Dedifferentiated amniotic fluid mesenchymal stem cell (primary cell): ENCODE measurements at regions not wholly inside any gene's neighbourhood (a gene's known extent, or its start where the extent isn't known, plus 50 kb on each side); places are given as distances from the start of the nearest gene placed in this dataset.
A peak's percentile ranks its signal among the peaks of the same experiment; 100 is the strongest.
"Not testable (repeated sequence)": the region's sequence is repeated elsewhere in the genome, so short reads cannot be mapped to it uniquely, and the experiment has no call there.

Source experiments
- DNase-seq: peaks from one replicate; pipeline ENCODE4 v3.0.0-alpha.2; 2016; ENCODE audit errors: extremely low spot score

DNA sequence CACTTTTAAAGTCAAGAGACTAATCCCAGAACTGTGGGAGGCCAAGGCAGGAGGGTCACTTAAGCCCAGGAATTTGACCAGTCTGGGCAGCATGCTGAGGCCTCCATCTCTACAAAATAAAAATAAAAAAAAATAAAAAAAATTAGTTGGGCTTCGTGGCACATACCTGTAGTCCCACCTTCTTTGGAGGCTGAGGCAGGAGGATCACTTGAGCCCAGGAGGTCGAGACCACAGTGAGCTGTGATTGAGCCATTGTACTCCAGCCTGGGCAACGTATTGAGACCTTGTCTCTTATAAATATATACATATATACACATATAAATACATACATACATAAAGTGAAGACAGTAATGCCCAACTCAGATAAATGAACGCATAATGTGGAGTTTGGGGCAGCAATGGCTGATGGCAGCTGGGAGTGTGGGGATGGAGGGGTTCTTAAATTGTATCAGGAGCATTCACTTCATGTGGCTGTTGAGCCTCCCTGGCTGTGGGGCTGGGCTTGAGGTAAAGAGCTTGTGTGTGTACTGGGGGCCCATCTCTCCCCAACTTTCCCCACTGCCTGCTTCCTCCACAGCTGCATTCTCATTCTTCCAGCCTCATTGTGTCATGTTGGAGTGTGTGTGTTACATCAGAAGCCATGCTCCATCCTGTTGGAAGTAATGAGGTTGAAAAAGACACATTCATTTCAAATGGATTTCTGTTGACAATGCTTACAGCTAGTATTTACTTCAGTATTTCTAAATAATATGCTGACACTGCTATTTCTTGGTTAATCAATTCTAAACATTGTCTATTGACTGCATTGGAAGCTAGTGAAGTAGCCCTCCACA, 96.5 kb upstream of the HS6ST1 start:
- DNase-seq = no peak

- DNase-seq = no peak
These were observed 97.1 kb upstream of the HS6ST1 start for GRCh38 chr2:128415779-128416061.

DNA sequence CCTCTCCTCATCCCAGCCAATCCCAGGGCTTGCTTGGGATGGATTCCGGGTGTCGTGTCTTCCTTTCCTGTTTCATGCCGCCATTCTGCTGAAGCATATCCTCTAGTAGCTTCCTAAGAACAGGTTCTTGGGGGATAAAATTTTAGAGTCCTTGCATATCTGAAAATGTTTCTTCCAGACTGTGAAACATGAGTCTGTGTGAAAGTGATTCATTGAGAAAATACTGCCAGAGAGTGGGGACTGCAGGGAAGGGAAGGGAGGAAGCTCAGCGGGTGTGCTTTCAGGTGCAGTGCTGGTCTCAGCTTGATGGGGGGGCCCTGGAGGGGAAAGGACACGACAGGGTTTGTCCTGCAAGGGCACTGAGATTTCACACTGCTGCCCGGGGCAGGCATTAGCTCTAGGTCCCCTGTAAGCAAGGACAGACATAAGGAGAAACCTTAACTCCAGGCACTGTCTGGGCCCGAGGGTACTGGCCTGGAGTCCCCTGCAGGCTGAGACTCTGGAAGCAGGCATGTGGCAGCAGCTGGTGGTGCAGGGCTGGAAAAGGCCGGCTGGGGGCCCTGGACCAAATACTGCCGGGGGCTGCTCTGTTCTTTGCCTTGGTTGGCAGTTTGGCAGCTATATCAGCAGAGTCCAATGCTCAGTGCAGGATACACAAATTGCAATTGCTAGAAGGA, 97.6 kb upstream of the HS6ST1 start:
- DNase-seq = no peak

- no peak for DNase-seq
These were observed 98.1 kb upstream of the HS6ST1 start for GRCh38 chr2:128416806-128417205.

- not testable (repeated sequence) for DNase-seq
These were observed 98.6 kb upstream of the HS6ST1 start for GRCh38 chr2:128417264-128417663.

DNA sequence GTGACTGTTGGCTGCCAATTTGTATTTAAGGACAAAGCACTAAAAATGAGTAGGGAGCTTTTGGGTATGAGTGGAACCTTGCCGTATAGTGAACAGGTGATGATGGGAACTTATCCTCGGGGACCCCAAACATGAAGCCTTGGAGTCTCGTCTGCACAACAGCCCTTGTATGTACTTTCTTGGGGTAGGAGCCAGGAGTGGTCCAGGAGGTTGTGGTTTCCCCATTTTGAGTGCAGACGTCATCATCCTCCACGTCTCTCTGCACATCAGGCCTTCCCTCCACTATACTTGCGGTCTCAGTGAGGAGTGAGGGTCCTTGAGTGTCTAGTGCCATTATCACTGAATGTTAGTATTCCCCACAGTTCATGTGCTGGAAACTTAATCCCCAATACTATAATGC, 101.5 kb upstream of the HS6ST1 start:
- DNase-seq = no peak

DNA sequence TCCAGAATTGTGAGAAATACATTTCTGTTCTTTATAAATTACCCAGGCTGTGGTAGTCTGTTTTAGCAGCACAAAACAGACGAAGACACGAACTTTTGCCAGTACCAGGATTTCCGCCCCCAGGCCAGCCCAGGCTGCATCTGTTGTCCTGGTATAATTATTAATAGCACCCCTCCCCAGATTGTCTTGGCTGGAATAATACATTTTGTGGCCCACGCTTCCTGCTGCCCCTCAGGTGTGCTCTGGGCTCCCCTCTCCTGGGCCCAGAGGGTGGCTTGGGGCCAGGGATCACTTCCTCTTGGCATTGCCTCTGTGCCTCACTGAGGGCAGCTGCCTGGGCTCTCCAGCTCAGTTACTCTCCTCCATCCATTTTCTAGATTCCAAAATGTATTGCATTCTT, 102.1 kb upstream of the HS6ST1 start:
- no peak for DNase-seq

GRCh38 chr2:128421286-128421685, 102.6 kb upstream of the HS6ST1 start:
- DNase-seq = no peak

DNA sequence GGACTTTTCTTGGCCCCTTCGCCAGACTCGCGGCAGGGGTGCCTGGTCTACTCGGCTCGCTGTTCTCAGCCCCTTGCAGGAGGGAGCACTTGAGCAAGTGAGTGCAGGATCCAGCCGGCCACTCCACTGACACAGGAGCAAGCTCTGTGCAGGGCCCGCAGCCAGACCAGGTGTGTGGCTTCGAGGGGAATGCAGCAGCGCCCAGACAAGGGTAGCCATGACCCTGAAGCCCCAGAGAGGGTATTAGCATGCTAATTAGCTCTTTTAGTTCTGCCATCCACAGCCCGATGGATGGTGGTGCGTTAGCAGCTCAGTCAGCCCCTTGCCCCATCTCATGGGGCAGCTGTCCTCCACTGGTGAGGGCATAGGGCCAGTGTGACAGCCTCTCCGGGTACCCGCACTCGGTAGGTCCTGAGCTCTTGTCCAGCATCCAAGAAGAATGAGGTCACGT, 103.2 kb upstream of the HS6ST1 start:
- no peak for DNase-seq

DNA sequence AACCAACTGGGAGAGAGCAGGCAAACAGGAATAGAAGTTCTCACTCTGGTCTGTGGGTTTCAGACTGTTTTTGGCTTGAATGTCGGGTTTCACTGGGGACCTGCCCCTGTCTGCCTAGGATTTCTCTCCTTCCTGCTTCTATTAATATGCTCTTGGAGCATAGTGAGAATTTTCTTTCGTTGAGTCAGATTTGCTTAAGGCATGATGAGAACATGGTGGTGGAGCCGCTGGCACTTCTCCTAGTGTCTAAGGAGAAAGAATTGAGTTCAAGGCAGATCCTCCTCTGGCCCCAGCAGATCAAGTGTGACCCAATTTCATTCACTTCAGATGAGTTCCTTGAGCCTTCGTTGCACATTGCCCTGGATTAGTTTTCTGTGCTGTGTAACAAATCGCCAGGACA, 103.9 kb upstream of the HS6ST1 start:
- DNase-seq = peak; percentile 94

DNA sequence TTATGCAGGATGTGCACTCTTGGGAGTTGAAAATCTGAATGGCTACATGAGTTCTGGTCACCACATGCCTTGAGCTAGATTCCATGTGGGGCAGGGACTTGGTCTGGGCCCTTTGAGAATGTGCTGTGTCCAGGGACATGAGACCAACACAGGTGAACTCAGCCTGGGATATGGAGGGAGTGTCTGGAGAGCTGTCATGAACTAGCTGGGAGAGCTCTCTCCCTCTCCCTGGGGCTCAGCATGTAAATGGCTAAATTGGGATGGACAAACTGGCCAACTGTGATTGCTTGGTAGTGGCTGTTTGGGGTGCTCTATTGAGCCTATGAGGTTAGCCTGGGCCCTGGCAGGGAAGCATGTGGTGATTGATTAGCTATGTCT, 105.1 kb upstream of the HS6ST1 start:
- DNase-seq = no peak

DNA sequence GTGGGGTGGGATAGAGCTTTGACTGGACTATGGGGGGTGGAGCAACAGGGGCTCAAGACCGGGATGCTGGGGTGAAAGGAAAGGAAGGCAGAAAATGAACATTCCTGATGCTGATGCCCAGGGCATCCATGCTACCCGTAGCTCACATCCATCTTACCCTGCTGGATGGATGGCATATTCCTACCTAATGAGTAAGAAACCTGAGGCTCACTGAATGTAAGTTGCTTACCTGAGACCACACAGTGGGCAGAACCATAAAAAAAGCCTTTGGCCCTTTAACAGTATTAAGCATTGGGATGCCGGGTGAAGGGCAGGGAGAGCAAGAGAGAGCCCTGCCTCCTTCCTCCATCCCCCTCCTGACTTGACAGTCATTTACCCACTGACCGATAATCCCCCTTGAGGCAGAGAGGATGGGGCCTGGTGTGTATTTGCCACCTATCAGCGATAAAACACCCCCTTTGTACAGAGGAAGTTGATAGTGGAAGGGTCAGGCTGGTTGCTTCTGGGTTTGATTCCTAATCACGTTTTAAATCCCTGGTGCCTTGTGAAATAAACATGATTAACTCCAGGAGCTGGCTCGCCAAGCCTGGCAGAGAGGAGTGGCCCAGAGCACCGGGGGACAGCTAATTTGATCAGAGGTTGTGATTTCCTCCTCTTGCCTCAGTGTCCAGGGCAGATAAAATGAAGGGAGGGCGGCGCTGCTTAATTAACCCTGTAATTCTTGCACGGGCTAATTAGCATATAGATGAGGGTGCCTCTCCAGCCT, 105.9 kb upstream of the HS6ST1 start:
- DNase-seq = no peak

GRCh38 chr2:128425216-128425615, 106.5 kb upstream of the HS6ST1 start:
- no peak for DNase-seq

GRCh38 chr2:128425731-128426620, 107.3 kb upstream of the HS6ST1 start:
- DNase-seq = no peak

DNA sequence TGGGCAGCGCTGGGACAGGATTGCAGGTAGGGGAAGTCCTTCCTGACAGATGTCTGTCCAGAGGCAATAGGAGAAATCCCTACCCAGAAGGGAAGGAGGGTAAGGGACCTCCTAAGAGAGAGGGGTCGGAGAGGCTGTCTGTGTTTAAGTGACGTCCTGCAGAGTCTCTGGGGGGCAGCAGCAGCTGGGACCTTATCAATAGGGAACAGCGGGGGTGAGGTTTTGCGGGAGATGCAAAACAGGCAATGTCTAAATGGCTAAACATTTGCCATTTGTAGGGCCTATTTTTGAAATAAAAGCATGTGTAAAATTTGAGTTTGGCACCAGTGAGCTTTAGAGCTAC, 108.7 kb upstream of the HS6ST1 start:
- no peak for DNase-seq

DNA sequence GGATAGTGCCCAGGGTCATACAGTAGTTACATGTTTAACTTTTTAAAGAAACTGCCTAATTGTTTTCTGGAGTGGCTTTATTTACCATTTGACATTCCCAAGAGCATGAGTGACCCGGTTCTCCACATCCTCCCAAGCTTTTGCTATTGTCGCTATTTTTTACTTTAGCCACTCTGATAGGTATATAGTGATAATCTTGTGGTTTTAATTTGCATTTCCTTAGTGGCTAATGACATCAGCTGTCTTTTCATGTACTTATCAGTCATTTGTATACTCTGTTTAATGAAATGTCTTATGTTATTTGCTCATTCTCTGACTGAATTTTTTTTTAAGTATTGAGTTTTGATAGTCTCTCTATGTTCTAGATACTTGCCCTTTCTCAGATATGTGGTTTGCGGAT, 109.7 kb upstream of the HS6ST1 start:
- DNase-seq = no peak

- DNase-seq = no peak
These were observed 113.8 kb upstream of the HS6ST1 start for GRCh38 chr2:128432423-128432822.

DNA sequence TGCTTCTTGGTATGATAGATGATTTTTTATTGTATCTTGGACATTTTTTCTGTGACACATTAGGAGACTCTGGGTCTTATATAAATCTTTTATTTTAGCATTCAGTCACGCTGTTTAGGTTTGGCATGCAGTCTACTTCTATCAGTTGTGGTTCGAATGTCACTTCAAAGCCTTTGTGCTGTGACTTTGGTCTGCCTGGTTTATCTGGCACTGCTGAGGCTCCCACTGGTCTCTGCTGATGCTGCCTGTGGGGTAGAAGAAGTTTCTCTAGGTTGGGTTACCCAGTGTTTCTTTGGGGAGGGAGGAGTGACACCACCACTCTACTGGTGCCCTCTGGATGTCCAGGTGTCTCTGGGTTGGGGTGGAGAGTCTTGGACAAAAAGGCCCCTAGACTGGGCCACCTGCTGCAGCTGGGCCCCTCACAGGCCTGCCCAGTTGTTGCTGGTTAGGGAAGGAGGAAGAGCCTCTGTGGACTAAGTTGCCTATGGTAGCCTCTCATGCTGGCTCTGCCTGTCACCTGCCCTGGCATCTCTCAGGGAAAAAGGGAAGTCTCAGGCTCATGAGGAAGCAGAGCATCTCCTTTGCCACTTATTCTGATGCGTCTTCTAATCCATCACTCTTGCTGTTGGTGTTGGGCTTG, 115.4 kb upstream of the HS6ST1 start:
- no peak for DNase-seq

DNA sequence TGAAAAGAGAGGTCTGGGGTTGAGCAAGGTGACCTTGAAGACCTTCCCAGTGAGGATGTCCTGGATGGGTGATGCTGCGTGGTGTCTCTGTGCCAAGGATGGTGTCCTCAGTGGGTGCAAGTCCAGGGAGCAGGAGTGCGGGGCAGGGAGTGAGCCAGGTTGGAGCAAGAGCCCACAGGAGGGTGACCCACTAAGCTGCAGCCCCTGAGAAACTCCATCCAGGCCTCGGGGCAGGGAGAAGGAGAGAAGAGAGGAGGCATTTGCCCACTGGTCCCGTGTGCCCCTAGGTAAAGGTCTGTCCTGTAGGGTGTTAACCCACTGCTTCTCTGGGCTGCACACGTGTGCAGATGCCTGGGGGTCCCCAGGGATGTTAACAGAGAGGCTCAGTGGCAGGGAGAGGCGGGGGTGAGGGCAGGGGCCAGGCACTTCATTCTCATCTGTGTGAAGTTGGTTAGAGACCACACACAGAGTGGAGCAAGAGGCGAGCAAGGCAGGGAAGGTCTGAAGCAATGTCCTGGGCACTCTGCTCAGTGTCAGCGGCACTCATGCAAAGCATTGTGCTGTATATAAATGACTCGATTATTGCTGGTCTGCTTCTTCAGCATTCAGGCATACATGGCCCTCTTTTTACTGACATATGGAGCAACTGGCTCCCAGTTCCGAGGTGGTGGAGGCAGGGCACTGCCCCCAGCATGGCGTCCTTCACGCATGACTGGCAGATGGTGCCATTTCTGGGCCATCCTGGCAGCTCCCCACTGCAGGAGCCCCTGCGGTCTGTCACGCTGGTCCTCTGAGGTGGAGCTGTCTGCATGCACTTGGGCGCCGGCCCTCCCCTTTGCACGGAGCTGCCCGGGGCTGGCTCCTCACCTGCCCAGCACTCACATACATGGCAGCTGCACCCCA, 117.2 kb upstream of the HS6ST1 start:
- no peak for DNase-seq

DNA sequence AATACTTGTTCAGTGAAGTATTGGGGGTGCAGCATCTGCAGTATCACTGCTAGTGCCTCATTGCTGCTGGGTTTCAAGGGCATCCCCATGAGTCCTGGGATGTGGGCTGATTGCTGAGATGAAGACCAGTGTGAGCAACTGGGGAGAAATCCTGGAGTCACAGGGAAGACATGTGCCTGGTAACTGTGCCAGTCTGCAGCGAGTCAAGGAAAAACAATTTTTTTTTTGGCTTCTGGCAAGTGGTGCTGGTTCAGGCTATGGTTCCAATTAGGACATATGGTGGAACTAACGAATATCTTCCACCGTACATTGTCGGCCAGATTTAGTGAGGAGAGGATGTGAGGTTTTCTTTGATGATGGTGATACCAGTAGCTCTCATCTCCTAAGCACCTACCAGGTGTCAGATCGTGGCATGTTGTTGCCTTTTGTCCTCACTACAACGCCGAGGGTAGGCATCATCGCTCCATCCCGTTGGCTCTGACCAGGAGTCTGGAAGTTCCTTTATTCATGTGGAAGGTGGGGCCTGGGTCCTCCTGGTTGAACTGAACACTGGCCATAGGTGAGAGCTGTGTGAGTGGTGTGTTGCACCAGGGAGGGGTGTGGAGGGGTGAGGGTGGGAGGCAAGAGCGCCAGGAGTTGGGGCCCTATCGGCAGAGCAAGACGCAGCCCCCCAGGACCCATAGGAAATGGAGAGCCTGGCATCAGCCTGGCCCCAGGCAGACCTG, 118.0 kb upstream of the HS6ST1 start:
- DNase-seq = no peak
